GM03348 (cell line): ENCODE measurements at regions not wholly inside any gene's neighbourhood (a gene's known extent, or its start where the extent isn't known, plus 50 kb on each side); places are given as distances from the start of the nearest gene placed in this dataset.
A peak's percentile ranks its signal among the peaks of the same experiment; 100 is the strongest.
"Not testable (repeated sequence)": the region's sequence is repeated elsewhere in the genome, so short reads cannot be mapped to it uniquely, and the experiment has no call there.

ENCODE experiments used
- DNase-seq: peaks from one replicate; pipeline ENCODE4 v3.0.0; 2012; ENCODE audit warnings: low spot score

DNA sequence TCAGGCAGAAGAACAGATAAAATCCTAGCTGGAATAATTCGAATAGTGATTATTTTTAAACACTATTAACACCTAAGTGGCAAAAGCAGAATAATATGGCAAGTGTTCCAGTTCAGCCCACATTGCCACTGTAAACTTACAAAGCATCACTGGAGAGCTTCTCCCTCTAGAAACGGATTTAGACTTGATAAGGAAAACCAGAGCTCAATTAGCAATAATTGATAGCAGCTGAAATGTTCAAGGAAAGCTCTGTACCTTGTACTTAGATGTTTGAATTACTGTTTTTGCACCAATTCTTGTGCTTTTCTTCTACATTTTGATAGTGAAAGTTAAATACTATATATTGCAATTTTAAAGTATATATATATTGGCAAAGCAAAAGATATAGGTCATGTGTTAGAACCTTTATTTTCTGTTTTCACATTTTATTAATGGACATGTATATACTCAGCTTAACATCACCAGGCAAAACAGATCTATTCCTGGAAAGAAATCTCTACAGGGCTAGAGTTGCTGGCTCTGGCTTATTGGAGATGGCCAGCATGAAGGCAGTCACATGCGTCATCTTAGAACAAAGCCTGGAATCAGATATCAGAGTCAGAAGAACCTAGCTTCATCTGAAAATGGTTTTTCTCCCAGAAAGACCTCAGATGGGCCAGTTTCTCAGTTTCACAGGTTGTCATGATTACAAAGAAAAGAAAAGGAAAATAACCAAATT, 149.1 kb upstream of the CTAGE1 start:
- DNase-seq: no peak

DNA sequence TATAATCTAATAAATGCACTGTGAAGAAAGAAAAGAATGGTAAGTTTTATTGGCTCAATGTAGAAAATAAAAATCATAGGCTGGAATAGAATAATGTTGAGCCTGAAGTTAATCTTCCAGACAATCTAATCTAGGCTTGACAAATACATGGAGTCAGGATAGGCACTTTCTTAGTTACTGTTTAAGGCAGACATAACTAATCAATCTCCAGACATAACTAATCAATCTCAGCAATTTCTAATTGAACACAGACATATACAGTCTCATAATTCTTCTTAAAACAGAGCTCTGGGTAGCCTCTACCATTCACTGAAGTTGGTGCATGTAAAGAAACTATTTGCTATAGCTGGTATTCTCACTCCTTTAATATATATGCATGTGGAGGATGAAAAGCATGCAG, 150.1 kb upstream of the CTAGE1 start:
- no peak for DNase-seq

DNA sequence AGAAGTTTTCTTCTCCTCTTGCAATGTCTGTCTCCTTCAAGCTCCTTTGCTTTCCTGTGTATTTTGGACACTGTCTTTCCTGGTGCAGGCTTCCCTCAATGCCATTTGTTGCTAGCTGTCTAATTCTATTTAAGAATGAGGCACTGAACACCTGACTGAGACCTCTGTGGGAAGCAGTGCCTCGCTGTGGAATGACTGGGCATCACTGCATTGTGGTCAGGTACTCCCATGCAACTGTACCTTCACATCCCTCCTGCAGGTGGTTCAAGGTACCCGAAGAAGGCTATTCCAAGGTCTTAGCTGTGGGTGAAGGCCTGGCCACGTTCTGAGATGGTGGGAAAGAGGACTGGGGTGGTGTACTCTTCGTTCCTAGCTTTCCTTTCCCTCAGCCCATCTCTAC, 152.8 kb upstream of the CTAGE1 start:
- DNase-seq: no peak

DNA sequence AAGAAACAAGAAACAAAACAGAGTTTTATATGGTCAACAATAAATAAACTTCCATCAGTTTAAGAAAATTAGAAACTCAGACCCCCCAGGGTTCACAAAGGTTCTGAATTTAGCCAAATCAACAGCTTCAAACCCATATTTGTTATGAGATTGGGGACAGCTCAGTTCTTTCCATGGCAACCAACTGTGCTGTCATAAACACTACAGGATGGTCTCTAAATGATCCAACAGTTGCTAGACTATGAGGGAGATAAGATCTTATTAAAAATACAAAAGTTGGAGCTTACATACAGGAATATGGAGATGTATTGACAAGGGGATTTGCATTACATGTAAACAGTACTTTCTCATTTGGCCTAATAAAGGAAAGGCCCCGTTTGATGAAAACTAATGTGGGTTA, 154.6 kb upstream of the CTAGE1 start:
- DNase-seq: no peak

DNA sequence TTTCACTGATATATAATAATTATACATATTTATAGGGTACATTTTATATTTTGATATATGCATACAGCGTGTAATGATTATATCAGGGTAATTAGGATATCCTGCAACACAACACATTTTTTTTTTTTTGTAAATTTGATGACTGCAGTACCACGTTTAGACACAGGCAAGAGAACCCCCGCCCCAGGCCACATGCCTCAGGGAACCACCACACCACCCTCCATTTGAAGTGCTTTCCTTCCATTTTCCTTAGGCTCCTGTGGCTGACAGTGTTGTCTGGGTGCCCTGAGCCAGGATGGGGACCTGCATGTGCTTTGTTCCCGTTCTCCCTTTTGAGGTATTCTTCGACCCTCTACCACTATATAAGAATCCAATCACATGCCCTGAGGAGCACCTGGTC, 161.6 kb upstream of the CTAGE1 start:
- no peak for DNase-seq

DNA sequence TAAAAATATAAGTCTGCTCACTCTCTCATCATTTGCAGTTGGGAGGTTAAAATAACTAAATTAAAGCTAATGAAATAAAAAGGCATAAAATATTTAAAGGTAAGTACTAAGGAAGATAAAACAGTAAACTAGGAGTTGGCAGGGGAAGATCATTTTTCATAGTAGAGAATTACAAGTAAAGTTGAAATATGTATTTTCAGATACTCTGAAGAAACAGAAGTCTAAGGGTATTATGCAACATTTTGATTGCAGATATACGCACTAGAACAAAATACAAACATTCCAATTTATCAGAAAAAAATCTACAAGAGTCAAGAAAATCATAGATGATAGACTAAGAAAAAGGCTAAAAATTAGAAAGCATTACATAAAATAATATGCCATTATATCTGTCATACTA, 167.6 kb upstream of the CTAGE1 start:
- DNase-seq: no peak

DNA sequence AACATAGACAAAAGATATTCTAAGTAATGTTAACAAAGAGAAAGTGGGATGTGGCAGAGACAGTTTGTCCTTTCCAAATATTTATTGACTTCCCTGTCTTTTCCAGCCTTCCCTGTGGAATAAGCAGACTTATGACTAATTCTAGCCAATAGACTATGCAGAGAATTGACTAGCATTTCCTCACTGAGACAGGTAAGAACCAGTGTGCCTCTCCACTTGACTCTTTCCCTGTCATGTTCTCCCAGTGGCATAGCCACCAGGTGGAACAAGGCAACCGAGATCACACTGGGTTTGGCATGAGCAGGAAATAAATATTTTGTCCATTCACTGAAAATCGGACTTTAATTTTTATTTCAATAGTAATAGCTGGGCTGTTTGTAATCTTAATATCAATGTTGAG, 168.1 kb upstream of the CTAGE1 start:
- no peak for DNase-seq

DNA sequence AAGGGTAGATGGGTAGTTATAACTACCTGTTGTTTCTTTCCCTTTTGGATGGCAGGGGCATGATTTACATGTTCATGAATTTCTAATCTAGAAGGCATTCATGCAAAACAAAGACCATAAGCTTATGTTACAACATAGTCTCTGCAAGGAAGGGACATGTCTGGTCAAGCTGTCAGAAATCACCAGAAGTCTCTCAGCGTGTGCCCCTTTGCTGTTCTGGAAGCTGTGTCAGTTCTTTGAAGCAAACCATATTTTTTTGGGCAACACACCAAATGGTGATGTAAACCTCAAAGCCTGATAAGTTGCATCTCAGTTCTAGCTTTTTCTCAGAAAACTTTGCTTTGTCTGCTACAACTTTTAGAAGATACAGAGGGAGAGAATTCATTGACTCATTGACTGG, 173.5 kb upstream of the CTAGE1 start:
- no peak for DNase-seq

DNA sequence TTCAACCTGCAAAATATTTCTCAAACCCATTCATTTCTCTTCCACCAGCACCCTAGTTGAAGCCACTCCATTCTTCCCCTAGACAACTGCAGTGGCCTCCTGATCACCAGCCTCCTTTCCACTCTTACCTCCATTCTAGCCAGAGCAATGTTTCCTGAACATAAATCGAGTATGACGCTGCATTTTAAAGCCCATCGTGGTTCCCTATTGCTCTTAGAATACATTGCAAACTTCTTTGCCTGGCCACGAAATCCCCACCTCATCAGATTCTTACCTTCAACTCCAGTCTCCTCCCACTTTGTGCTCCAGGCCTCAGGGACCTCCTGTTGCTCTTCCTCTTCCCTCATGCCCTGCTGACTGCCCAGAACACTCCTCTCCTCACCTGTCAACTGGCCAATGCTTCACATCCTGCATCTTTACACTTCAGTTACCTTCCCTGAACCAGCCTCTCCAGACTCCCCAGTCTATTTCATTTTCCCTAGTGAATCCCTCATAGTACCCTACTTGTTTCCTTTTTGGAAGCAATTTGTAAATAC, 176.5 kb upstream of the CTAGE1 start:
- no peak for DNase-seq

DNA sequence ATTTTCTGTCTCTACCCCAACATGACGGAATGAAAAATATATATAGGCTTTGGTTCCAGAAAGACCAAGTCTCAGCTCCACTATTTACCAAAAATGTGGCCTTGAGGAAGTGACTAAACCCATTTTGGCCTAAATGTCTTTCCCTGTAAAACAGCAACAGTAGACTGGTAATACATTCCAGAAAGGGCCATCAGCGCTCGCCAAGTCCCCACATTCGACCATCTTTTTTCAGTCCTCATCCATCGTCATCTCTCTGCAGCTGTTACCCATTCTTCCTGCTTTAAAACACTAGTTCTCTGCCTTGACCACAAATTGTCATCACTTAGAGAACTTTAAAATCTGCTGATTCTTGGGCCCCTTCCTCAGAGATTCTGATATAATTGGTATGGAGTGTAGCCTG, 183.8 kb upstream of the CTAGE1 start:
- DNase-seq: peak; percentile 61

DNA sequence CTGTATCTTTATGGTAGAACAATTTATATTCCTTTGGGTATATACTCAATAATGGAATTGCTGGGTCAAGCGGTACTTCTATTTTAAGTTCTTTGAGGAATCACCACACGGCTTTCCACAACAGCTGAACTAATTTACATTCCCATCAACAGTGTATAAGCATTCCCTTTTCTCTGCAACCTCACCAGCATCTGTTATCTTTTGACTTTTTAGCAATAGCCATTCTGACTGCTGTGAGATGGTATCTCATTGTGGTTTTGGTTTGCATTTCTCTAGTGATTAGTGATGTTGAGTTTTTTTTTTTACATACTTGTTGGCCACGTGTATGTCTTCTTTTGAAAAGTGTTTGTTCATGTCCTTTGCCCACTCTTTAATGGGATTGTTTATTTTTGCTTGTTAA, 184.7 kb upstream of the CTAGE1 start:
- DNase-seq: not testable (repeated sequence)

DNA sequence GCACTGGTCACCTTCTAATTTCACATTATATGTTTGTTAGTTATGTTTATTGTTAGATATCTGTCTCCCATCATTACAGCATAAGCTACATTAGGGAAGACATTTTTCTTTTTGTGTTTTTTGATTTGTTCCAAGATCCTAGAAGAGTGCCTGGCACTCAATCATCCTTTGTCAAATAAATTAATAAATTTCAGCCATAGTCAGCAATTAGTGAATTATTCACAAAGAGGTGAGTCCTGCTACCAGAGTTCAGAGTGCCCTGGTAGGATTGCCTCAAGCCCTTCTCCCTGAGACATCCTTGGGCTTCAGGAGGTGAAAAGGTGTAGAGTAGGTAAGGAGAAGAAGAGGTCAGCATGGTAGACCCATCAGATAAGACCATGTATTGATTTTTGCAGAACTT, 186.2 kb upstream of the CTAGE1 start:
- DNase-seq: no peak

DNA sequence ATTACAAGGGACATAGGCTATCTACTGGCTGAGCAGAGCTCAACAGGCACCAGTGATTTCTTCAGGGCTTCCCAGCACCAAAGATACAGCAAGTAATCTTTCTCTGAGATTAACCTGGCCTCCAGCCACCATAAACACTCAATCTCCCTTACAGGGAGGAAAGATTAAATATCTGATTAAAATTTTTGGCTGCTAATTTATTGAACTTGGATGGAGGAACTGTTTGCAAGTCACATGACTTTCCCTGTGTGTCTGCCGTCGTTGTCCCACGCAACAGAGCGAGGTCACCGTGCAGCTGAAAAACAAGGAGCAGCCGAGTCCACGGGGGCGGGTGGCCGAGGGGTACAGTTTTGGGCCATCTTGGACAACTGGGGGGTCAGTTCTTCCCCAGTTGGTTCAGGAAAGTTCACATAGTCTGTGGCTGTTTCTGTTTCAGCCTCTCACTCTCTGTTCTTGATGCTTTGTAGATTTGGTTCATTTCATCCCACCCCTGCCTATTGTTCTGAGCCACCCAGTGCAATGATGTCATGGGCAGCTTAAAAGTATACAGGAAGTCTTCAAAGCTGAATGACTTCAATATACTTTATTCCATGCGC, 186.8 kb upstream of the CTAGE1 start:
- DNase-seq: no peak

DNA sequence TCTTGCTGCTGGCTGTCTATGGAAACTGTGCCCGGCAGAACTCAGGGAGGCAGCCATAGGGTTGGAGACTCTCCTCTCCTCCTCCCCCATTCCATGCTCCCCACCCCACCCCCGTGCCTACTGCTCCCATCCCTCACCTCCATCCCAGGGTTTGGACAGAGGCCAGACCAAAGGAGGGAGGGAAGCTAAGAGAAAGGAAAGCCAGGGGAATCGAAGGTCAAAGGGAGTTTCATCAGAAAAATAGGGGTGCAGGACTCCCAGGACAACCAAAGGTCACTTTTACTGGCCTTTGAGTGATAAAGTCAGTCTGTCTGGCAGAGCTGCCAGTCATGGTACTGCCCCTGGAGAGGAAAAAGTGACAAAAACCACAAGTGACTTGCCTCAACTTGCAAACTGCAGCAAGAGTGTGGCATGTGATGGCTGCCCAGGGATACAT, 187.3 kb upstream of the CTAGE1 start:
- DNase-seq: no peak

DNA sequence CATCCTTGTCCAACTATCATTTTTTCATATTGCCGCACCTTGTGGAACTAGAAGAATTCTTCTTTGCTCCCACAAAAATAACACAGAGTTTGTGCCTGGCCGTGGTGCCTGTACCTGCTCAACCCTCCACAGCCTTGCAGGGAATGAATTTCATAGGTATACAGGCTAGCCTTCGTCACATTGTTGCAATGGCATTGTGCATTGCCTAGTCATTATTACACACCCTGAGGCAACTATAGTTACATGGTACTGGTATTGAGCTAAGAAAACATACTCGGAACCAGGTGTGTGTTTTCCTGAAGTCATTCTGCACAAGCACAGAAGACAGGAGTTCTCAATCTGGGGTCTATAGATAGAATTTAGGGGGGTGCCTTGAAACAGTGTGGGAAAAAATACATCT, 188.0 kb upstream of the CTAGE1 start:
- DNase-seq: no peak

DNA sequence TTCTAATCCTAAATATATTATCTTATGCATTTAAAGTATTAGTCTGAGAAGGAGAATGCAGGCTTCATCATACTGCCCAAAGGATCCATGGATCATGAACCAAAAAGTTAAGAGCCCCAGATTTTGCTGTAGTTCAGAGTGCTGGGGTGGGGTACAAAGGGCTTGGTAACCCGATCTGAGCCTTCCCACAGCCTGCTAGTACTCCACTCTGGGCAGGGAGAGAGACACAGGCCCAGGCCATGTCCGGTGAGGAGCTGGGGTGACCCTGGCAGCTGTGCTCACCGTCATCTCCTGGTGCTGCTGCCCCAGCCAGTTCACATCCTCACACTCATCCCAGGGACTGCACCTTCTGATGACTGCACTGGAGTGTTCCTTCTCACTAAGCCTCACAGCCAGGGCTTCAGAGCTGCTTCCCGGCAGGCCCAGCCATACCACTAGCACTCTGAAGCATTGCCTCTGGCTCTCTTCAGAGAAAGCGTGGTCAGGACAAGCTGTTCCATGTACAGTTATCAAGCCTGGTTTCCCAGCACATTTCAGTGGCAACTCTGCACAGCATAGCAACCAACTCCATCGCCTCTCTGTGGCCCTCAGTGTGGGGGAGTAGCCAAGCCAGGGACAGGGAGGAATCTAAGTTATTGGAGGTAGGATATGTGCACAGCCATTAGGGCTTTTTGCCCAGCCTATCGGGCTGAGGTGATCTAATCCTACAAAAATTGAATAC, 189.0 kb upstream of the CTAGE1 start:
- peak; percentile 40 for DNase-seq

DNA sequence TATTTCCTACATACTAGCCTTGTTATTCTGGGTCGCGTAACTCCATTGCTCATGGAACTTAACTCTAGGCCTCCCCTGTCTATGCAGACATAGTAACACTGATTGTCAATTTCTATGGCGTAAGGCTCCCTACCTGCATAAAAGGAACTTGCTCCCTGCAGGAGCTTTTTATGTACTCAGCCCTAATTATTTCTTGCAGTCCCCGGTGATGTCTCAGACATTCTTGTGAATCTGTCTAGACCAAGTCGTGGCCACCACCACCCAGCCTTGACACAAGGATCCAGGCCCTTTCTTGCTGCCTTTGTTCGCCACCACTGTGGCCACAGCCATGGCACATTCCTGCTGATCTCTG, 189.5 kb upstream of the CTAGE1 start:
- DNase-seq: no peak

DNA sequence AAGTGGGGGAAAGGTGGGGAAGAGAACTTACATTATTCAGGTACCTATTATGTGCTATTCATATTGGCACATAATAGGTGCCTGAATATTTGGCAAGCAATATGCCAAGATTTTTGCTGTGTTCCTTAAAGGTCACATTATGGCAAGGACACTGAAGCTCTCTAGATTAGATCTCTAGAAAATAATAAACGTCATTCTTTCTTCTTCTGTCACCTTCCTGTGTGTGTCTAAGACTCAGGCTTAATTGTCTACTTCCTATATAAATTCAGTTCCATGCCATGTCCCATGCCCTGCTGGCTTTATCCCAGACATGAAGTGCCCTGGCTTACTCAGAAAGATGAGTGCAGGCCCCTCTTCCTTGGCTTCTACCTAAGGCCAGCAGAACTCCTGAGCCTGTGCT, 191.1 kb upstream of the CTAGE1 start:
- DNase-seq: no peak

DNA sequence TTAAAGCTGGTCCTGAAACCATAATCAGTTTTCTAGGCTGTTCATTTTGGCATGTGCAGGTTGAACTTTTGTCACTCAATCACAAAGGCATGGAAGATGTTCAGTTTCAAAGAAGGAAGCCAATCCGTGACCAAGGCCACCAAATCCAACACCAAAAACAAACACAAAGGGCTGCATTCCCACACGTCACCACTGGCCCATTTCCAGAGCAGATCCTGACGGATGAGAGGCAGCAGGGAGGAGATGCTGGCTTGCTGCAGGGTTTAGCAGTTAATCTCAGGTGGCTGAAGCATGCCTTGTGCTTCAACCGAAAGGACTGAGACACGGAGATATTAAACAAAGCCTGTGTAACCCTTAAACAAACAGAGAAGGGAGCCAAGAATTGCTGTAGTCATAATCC, 191.9 kb upstream of the CTAGE1 start:
- peak; percentile 17 for DNase-seq

DNA sequence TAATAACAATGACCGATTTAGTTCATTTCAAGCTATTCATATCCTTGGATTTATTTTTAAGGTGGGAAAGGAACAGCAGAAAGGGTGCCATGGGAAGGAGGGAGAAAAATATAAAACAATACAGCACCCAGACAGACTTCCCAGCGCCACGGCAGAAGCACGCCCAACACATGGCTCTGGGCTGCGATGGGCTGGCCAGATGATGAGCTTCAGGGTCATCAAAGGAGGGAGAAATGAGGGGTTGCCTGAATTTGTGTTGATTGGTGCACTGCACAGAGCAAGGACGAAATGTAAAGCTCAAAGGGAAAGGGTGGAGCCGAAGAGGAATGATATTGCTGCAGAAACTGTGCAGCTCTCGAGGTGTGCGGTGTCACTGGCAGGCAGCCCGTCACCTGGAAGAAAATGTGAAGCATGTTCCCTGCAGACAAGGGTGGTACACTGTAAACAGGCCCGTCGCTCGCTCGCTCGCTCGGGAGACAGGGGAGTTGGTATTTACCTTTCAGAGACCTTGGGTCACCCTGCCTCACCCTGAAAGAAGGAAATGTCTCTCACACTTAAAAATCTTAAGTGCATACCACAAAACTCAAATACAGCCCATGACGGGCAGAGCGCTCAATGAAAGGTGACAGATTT, 195.5 kb upstream of the CTAGE1 start:
- no peak for DNase-seq

DNA sequence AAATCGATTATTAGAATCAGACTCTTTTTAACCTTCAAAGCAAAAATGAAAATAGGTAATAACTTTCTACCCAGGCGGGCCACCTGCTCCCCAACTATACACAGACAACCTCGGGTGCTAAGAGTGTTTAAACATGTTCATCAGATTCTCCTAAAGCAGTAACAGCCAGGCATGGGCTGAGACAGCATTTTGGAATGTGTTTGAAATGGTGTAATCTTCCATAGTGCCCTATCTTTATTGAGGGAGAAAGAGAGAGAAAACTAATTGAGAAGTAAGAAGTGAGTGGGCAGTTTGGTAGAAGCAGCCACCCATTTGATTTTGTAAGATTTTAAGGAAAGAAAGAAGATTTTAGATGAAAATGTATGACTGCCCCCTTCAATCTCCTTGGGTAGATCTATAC, 196.1 kb upstream of the CTAGE1 start:
- peak; percentile 71 for DNase-seq

DNA sequence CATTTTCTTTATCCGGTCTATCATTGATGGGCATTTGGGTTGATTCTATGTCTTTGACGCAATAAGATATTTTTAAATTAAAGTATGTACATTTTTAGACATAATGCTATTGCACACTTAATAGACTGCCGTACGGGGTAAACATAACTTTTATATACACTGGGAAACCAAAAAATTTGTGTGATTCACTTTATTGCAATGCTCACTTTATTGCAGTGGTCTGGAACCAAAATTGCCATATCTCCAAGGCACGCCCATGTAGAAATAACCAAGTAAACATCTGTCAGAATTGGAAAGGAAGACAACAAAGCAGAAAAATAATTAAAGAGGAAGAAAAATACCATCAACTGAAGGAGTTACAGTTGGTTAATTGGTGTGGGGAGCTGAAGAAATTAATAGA, 205.8 kb upstream of the CTAGE1 start:
- DNase-seq: no peak

DNA sequence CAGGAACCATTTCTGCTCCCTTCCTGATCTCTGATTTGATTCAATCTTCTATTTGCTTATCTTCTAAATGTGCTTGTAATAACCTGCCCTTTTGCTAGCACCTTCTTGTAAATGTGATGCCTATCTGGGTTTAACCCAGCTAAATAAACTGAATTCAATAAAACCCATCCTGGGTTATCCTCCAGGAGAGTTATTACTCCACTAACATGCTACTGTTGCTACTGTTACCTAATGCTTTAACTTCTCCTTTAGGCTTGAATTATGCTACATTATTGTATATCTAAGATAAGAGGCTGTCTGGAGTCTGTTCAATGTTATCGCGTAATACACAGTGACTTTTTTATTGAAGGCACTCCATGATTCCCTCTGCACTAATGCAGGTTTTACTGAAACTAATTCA, 206.5 kb upstream of the CTAGE1 start:
- DNase-seq: no peak
